Erythroblast (primary cell): ENCODE measurements at regions not wholly inside any gene's neighbourhood (a gene's known extent, or its start where the extent isn't known, plus 50 kb on each side); places are given as distances from the start of the nearest gene placed in this dataset.

Experiments
- GATA1 ChIP-seq: IDR thresholded peaks from 2 replicates; pipeline ENCODE4 v1.6.1; 2011; ENCODE audit warnings: low read depth, mild to moderate bottlenecking, control low read depth, low read length, moderate library complexity
- POLR2A ChIP-seq: IDR thresholded peaks from 2 replicates; pipeline ENCODE4 v1.6.1; 2011; ENCODE audit warnings: mild to moderate bottlenecking, low read length

DNA sequence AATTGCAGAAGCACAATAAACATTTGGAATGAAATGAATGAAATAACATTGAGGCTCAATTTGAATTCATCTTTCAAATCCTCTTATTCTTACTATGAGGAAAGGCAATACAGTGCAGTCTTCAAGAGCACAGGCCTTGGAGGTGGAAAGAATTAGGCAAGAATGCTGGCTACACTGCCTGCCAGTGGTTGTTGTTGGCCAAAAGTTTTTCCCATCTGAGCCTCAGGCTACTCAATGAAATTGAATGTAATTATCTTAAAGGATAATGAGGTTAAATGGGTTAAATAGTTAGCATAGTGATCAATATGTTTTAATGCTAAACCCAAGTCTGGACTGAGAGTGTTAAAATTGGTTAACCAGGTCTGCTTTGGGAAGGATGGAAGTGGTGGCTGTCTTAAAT lies 140.9 kb downstream of the MBL2 start:
- no peak for TF ChIP-seq POLR2A
- TF ChIP-seq GATA1, result no peak
